HTR-8/SVneo (cell line): ENCODE measurements at regions not wholly inside any gene's neighbourhood (a gene's known extent, or its start where the extent isn't known, plus 50 kb on each side); places are given as distances from the start of the nearest gene placed in this dataset.

Experiments
- DNase-seq: peaks from one replicate; pipeline ENCODE4 v3.0.0; 2011; ENCODE audit warnings: low spot score, mixed read lengths; ENCODE audit not compliant: insufficient read length
- FAIRE-seq: peaks from 2 replicates; lab custom pipeline; 2011; peaks lifted over from hg19 to GRCh38; lab: Jason Lieb, UNC

- DNase-seq, result peak; percentile 25
- FAIRE-seq, result no peak
These were observed 116.1 kb upstream of the ZMIZ1 start for GRCh38 chr10:78952686-78953085.

GRCh38 chr10:78953113-78953798 is 115.5 kb upstream of the ZMIZ1 start:
- FAIRE-seq (no peak), DNase-seq (peak; percentile 65)

- no peak for DNase-seq
- no peak for FAIRE-seq
These were observed 114.9 kb upstream of the ZMIZ1 start for GRCh38 chr10:78953799-78954297.

GRCh38 chr10:78954689-78955088 is 114.1 kb upstream of the ZMIZ1 start:
- DNase-seq (no peak), FAIRE-seq (no peak)

GRCh38 chr10:78955206-78955605 is 113.6 kb upstream of the ZMIZ1 start:
- no peak for FAIRE-seq
- DNase-seq, result no peak

- no peak for DNase-seq
- FAIRE-seq, result no peak
These were observed 112.4 kb upstream of the ZMIZ1 start for GRCh38 chr10:78956391-78956790.

GRCh38 chr10:78957471-78958039 is 111.2 kb upstream of the ZMIZ1 start:
- DNase-seq, result no peak

GRCh38 chr10:78959217-78959923 is 109.4 kb upstream of the ZMIZ1 start:
- FAIRE-seq, result no peak
- DNase-seq, result no peak

More at GRCh38 chr10:78957471-78958039, 111.2 kb upstream of the ZMIZ1 start:
- no peak for FAIRE-seq

- FAIRE-seq (no peak), DNase-seq (no peak)
These were observed 108.9 kb upstream of the ZMIZ1 start for GRCh38 chr10:78959924-78960285.

GRCh38 chr10:78960316-78960800 is 108.4 kb upstream of the ZMIZ1 start:
- FAIRE-seq, result no peak
- DNase-seq, result no peak

GRCh38 chr10:78961760-78962159 is 107.0 kb upstream of the ZMIZ1 start:
- no peak for FAIRE-seq
- DNase-seq, result no peak

GRCh38 chr10:78963074-78964034 is 105.4 kb upstream of the ZMIZ1 start:
- no peak for FAIRE-seq
- no peak for DNase-seq

- no peak for DNase-seq
- FAIRE-seq, result no peak
These were observed 104.4 kb upstream of the ZMIZ1 start for GRCh38 chr10:78964274-78964951.

GRCh38 chr10:78964952-78965633 is 103.7 kb upstream of the ZMIZ1 start:
- DNase-seq, result peak; percentile 75
- FAIRE-seq, result peak; percentile 87

GRCh38 chr10:78966182-78966787 is 102.5 kb upstream of the ZMIZ1 start:
- DNase-seq, result no peak
- FAIRE-seq, result no peak

GRCh38 chr10:78966844-78967488 is 101.8 kb upstream of the ZMIZ1 start:
- no peak for DNase-seq
- no peak for FAIRE-seq

GRCh38 chr10:78968300-78968942 is 100.3 kb upstream of the ZMIZ1 start:
- no peak for FAIRE-seq
- DNase-seq, result no peak

GRCh38 chr10:78968943-78969342 is 99.8 kb upstream of the ZMIZ1 start:
- FAIRE-seq (no peak), DNase-seq (no peak)
